Endothelial cell of umbilical vein (primary cell): ENCODE measurements at regions not wholly inside any gene's neighbourhood (a gene's known extent, or its start where the extent isn't known, plus 50 kb on each side); places are given as distances from the start of the nearest gene placed in this dataset.
"Not testable (repeated sequence)": the region's sequence is repeated elsewhere in the genome, so short reads cannot be mapped to it uniquely, and the experiment has no call there.

Experiments used
- CTCF ChIP-seq, 2 donors: IDR thresholded peaks; 1 replicate in 1 of 2; 2 replicates in 1 of 2; pipeline ENCODE4 v1.5.1; 2011; ENCODE audit warnings: low read length in 2 of 2, mild to moderate bottlenecking in 2 of 2, moderate library complexity in 2 of 2, control low read depth in 1 of 2, inconsistent platforms in 1 of 2, low read depth in 1 of 2; ENCODE audit not compliant: insufficient read depth in 1 of 2; ENCODE audit errors: extremely low read depth in 1 of 2
- GATA2 ChIP-seq: IDR thresholded peaks from 2 replicates; pipeline ENCODE4 v1.7.0; 2011; ENCODE audit warnings: low read depth, mild to moderate bottlenecking, moderate library complexity, mixed read lengths, low read length; ENCODE audit not compliant: insufficient read length, insufficient read depth
- MYC ChIP-seq: IDR thresholded peaks from one replicate; pipeline ENCODE4 v1.6.1; 2011; ENCODE audit warnings: mild to moderate bottlenecking, low read depth, low read length
- POLR2AphosphoS5 ChIP-seq: IDR thresholded peaks from 2 replicates; pipeline ENCODE4 v1.6.1; 2012; ENCODE audit warnings: low read depth, mild to moderate bottlenecking, control low read depth, low read length, moderate library complexity; ENCODE audit not compliant: insufficient read depth

- not testable (repeated sequence) for TF ChIP-seq CTCF (IDR thresholded peaks at IDR 0.05; ENCODE audit: extremely low read depth in 1 of 2, insufficient read depth in 1 of 2, low read depth in 1 of 2, low read length in 2 of 2); GATA2; MYC; POLR2AphosphoS5
Measured at GRCh38 chr21:8996487-8996968, 1524.9 kb upstream of the TPTE start.
